ENCODE measurements at regions not wholly inside any gene's neighbourhood (a gene's known extent, or its start where the extent isn't known, plus 50 kb on each side); places are given as distances from the start of the nearest gene placed in this dataset.

DNA sequence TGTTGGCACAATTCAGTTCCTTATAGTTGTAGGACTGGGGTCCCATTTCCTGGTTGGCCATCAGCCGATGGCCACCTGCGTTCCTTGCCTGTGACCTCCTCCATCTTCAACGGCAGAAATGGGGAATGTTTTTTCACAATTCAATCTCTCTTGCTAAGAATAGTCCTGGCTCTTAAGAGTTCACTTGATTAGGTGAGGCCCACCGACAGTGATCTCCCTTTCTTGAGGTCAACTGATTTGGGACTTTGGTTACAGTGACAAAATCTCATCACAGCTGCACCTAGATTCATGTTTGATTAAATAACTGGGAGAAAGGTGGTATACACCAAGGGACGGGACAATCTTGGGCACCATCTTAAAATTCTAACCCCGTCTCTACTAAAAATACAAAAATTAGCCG is 139.1 kb upstream of the DTNBP1 start:
- DNase-seq (ENCODE audit: low spot score) = no peak

DNA sequence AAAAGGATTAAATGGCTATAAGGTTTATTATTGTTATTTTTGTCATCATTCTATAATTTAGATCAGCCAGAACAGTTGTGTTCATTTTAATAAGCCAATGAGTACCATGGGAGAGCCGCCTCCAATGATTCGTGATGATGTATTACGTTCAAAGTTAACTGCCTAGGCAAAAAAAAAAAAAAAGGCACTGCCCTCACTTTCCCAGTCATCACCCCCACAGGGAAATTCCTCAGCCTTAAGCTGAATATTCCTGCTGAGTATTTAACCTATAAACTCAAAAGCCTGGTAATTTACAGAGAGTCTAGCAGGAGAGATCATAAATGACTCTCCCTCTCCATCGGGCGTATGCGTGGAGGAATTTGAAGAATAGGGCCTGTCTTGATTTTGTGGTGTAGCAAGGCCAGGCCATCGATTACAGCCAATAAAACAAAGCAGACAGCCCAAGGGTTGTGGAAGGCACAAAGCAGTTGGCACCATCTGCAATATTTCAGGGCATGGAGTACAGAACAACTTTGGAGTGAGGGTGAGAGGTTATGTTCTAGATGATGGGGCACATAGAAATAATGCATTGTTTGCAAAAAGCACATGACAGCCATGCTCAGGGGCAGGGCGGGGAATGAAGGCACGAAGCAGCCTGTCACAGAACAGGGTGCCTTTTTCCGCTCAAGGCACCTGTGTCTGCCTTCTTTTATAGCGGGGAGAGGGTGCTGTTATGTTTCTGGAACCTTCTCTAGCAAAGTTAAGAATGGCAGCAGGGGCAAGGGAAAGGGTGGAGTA is 138.2 kb upstream of the DTNBP1 start:
- DNase-seq (ENCODE audit: low spot score) = no peak

DNA sequence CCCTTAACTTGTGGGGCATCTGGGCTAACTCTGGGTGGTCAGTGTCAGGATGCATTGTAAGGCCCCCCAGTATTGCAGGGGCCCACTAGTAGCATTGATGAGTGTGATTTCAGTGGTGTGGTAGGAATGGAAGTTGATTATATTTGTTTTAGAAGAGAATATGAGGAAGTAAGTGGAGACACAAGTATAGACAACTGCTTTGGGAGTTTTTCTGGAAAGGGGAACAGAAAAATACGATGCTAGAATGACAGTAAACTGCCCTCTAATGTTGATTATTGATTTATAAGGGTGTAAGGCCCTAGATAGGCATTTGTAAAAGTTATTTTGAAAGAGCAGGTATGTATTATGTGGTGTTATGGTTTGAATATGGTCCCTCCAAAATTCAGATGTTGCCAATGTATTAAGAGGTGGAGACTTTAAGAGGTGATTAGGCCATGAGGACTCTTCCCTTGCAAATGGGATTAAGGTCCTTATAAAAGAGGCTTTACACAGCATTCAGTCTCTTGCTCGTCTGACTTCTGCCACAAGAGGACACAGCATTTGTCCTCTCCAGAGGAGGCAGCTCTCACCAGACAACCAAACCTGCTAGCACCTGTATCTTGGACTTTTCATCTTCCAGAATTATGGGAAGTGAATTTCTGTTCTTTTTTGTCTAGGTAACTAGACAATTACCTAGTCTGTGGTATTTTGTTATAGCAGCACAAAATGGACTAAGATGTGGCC is 135.9 kb upstream of the DTNBP1 start:
- no peak for DNase-seq (ENCODE audit: low spot score)

DNA sequence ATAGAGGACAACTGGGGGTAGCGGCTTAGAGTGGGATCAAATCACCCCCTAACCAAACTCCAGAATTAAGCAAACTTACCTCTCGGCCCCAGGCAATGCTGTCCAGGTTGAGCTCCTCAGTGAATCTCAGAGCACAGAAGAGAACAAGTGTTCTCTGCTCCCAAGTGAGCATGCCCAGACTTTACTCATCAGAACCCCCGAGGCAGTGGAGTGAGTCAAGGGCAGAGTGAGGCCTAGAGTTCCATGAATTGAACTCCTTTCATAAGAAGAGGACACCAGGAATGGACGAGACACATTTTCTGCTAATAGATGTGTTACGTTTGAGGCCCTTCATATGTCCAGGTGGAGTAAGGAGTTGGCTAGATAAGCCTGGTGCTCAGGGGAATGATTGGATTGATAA is 134.0 kb upstream of the DTNBP1 start:
- DNase-seq (ENCODE audit: low spot score) = no peak

DNA sequence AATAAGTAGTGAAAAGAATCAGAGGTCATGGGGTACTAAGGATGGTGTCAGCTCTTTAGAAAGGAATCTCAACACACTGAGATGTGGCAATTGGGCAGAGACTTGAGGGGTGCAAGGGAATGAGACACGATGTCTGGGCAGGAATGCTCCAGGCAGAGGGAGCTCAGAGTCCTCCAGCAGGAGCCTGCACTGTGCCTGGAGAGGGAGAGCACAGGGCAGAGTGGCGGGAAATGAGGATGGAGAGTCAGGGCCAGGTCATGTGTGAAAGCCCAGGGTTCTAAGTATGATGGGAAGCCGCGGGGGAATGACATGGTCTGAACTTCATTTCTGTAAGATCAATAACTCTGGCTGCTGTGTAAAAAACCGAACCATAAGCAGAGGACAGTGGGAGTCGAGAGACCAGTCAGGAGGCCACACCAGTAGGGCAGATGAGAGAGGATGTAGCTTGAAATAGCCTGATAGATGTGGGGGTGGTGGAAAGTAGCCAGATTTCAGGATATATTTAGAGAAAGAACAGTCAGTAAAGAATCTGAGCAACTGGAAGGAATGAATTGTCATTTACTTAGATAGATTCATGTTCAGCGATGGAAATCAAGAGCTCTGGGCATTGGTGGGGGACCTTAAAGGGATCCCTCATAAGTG is 133.4 kb upstream of the DTNBP1 start:
- DNase-seq (ENCODE audit: low spot score) = no peak

DNA sequence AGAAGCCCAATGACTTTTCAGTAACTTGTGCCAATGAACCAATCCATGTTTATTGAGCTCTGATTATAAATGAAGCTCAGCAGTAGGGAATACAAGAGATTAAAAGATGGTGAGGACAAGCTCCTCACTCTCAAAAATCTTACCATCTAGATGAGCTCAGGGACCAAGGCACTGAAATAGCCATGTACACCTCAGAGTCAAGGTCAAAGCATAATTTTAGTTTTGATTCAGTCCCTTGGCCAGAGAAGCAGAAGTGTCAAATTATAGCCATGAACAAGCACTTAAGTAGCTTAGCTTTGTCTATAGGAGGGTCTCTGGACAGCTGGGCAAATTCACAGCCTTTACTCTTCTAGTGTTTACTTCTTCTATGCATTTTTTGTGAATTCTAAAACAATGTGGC is 131.0 kb upstream of the DTNBP1 start:
- no peak for DNase-seq (ENCODE audit: low spot score)

DNA sequence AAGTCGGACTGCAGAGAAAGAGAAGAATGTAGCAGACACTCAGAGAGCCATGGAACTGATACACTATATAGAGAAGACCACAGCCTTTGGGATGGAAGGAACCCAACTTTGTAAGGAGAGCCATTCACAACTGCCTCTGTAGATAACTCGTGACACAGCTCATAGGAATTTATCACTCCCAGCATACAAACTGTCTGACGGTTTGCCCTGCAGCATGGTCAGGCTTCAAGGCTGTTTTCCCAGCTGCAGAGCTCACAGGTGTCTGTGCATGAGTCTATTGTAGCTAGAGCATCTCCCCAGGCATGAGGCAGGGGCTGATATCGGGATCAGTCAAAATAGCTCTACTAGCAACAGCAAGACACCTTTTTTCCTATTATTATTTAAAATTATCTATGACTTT is 130.5 kb upstream of the DTNBP1 start:
- DNase-seq (ENCODE audit: low spot score) = no peak

DNA sequence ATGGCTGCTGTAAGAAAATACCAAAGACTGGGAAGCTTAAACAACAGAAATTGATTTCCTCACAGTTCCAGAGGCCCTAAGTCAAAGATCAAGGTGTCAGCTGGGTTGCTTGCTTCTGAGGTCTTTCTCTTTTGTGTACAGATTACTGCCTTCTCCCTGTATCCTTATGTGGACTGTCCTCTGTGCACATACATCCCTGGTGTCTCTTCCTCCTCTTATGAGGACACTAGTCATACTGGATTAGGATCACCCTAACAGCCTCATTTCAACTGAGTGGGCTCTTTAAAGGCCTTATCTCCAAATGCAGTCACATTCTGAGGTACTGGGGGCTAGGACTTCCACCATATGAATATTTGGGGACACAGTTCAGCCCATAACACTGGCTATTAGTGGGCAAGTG is 130.0 kb upstream of the DTNBP1 start:
- DNase-seq (ENCODE audit: low spot score) = no peak

DNA sequence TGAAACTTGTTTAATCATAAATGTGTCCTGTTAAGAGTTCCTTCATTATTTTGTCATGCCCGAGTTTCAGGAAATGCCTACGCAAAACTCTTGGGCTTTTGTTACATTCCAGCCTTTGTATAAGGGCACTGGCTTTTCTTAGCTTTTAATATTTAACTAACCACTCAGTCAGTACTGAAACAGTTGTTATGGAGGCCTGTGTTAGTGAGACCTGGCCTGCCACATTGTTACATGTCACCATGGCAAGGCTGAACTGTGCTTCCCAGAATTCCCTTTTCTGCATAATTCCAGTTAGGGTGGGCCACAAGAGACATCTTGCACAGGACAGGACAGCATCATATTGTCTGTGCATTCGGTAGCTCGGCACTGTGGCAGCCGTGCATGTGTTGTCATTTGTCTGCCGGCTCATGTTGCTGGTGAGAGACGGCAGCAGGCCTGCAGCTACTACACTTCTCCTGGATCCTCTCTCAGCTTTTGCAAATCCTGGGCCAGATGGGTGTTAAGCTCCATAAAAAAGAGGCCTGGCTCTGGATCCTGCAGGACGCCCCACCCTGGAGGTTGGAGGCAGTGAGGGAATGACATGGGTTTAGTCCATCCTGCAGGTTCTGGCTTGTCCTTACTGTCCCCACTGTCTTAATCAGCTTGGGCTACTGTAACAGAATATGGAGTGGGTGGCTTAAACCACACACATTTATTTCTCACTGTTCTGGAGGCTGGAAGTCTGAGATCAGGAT is 128.8 kb upstream of the DTNBP1 start:
- no peak for DNase-seq (ENCODE audit: low spot score)

DNA sequence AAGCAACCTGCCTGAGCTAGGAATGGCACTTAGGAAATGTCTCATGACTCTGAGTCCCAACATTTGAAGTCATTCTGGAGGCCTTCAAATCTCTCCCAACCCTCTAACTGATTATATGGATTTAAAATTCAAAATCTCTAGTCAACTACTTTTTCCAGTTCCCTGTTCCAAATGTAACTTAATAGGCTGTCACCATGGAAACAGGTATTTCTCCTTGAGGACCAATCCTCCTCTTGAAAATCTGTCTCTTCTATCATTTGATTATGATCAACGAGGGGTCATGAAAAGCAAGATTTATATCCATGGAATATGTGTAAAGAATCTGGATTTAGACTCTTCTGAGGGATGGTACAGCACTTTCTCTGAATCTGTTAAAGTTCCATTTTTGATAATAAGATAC is 127.3 kb upstream of the DTNBP1 start:
- no peak for DNase-seq (ENCODE audit: low spot score)

DNA sequence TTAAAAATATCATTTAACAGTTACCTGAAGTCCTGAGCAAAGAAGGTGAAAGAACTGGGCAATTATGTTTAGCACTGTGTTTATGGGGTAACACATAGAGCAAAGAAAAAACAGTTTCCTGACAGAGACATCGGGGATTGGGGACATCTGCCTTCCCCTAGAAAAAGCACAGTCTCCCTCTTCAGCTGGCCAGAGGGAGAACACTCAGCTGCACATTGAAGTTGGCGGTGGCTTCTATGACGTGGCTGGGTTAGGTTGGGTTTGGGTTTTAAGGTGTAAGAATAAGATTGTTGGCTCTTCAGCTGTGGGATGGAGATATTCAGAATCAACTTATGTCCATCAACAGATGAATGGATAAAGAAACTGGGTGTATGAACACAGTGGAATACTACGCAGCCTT is 124.0 kb upstream of the DTNBP1 start:
- no peak for DNase-seq (ENCODE audit: low spot score)

DNA sequence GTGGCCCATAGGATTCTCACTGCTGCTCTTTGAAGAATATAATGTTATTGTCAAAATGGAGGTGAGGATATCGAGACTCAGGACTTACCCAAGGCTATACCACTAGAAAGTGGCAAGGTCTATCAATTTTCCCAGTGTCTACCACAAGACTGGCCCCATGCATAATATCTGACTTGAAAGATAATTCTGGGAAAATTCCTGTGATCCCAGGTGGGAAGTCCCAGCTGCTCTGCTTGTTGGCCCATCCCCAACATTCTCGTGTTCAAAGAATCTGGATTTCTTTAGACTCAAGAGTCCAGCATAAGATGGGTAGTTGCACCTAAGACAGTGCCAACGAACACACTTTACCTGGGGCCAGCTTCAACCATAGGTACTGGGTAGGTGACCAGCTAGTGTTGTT is 120.7 kb upstream of the DTNBP1 start:
- DNase-seq (ENCODE audit: low spot score) = no peak

DNA sequence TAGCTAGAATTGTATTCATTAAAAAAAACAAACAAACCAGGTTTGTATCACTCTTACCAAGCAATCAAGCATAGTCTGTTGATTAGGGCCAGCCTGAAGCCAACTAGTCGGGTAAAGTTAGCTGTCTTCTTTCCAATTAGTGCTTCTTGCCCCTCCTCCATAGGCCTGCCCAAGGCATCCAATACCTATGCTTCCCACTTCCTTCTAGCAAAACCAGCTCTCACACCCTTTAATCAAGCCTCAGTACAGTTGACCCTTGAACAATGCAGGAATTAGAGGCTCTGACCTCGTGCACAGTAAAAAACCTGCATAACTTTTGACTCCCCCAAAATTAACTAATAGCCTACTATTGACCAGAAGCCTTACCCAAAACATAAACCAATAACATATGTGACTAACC is 119.1 kb upstream of the DTNBP1 start:
- DNase-seq (ENCODE audit: low spot score) = no peak

DNA sequence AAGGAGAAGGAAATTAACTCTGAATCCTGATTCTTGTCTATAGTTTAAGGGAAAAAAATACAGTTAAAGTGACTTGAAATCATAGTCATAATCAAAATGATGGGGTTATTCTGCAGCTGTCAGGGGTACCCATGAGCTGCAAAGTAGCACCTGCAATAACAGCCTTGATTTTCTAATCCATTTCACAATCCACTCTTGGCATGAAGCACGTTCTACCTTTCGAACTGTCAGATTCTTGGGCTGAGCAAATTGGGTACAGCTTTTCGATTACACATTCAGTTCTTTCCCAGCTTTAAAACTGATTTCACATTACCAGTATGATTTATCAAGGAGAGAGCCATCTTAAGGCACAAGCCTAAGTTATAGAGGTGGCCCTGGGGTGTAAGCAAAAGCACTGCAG is 118.5 kb upstream of the DTNBP1 start:
- DNase-seq (ENCODE audit: low spot score) = no peak

DNA sequence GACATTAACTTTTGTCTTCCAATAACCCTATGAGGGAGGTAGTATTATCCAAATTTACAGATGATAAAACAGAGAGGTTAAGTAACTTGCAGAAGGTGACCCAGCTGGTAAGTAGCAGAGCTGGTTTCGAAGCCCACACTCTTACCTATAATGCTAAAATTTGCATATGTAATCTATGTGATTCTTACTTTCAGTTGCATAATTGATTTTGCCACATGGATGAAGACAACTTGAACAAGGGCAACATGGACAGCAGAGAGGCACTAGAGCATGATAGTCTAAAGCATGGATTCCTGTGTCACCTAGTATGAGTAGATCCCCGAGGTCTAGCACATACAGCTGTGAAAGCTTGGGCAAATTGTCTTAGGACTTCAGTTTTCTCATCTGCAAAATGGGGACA is 117.6 kb upstream of the DTNBP1 start:
- no peak for DNase-seq (ENCODE audit: low spot score)

DNA sequence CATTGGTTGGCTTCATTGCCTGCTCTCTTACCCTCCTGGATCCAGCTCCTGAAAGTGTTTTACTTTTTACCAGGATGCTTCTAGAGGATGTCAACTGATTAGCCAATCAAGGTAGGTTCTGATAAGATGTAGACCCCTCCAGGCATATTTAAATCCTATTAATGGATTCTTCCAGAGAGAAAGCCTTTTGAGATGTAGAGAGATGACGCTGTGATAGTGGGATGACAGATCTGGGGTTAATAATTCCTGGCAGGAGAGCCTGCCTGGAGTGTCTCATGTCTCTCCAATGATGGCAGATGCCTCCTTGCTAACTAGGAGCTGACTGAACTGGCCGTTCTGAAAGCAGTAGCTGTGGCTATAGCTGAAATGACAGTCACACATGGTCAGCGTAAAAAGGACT is 116.9 kb upstream of the DTNBP1 start:
- DNase-seq (ENCODE audit: low spot score) = no peak

DNA sequence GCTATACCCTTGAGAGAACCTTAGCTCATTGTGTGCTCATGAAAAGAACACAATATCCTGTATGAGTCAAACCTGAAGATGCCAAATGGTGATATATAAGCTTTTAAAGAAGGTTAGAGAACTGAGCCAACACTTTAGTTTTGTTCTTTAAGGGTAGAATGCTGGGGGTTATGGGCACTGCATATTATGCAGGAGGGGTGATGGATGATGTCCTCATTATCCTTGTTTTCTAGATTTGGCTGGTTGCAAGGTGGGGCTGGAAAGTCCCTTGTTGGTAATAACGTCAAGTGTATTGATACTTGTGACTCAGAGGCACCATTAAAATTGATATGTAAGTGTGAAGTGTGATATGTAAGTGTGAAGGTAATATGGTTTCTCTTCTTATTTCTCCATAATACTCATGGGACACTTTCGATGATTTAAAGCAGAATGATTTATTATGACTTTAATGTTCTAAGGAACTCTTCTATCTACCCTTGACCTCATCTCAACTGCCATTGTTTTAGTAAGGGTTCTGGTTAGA is 113.7 kb upstream of the DTNBP1 start:
- DNase-seq (ENCODE audit: low spot score) = peak; percentile 30

DNA sequence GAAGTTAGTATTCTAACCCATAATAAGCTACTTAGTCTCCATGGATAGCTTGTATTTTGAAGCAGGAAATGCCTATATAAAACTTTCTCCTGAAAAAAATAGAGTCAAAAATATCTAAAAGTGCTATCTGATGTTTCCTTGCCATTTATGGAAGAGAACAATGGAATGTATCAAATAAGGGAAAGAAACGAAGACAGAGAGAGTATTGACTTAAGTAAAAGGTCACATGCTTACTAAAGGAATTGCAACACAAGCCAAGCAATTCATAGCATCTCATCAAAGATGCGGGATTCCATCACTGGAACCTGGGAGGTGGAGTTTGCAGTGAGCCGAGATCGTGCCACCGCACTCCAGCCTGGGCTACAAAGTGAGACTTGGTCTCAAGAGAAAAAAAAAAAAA is 112.9 kb upstream of the DTNBP1 start:
- no peak for DNase-seq (ENCODE audit: low spot score)

DNA sequence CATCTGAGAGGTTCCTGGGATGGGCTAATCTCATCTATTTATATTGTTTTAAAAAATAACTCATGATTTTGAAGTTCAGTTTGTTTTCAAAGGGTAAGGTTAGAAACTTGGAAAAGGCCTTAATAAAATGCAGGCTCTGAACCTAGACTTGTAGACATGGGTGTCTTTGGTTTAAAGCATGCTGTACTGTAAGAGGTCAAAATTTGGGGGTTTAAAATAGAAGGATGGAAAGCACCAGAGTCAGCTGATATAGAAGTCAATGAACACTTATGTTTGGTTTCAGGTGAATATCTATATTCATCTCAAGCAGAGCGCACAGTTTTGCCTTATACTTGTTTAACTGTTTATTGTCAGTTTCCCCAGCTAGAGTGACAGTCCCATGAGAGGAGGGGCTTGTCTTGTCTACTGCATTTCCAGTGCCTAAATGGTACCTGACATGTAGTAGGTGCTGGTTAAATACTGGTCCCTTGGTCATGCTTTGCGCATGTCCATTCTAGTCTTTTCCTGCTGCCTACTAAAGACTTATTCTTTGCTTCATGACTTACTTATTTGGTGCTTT is 112.3 kb upstream of the DTNBP1 start:
- DNase-seq (ENCODE audit: low spot score) = no peak

DNA sequence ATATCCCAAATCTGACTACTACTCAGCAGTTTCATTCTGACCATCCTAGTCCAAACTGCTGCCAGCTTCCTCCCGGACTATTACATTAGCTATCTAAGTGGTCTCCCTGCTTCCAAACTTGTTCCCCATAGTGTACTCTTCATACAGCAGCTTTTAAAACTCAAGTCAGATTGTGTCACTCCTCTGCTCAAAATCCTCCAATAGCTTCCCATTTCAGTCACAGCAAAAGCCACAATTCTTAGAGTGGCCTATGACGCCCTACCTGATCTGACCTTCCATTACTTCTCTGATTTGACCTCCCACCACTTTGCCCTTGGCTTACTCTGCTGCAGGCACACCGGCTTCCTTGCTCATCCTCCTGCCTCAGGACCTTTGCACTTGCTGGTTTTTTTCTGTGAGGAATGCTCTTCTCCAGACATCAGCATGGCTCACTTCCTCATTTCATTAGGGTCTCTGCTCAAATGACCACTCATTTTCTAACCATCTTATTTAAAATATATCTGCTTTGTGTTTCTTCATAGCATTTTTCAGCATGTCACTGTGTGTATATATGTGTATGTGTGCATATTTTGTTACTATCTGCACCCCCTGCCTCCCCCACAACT is 111.1 kb upstream of the DTNBP1 start:
- no peak for DNase-seq (ENCODE audit: low spot score)

DNA sequence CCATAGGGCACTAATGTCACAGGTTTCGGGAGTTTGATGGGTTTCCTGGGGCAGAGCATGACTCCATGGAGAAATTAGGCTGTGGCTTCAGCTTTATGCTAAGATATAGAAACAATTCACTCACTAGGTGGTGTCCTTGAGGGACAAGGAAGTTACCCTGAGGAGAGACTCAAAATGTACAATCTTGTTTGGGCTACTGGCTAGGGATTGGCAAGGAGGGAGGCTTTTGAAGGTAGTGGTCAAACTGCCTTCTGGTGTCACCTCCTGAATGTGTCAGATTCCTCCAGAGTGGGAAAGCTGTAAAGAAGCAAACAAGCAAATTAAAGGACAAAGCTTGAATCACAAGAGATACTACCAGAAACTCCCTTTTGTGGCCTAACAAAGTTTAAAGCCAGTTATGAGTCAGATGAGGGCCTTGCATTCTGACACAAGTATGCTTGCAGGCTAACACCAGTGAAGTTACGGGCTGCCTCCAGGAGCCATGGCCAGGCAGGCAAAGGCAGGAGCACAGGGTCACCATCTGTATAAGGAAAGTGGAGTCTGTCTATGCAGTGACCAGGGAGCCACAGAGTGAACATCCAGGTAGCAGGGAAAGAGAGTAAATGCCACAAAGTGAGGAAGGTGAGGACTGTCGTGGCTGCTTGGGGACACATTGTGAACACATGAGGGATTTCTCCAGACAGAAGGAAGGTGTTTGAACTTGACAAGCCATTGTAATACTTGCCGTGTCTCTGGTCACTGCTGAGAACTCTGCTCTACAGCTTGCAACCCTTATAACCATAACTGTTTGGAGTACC is 107.7 kb upstream of the DTNBP1 start:
- no peak for DNase-seq (ENCODE audit: low spot score)

Measured in kidney capillary endothelial cell (primary cell).